GM12874 (cell line): ENCODE measurements at regions not wholly inside any gene's neighbourhood (a gene's known extent, or its start where the extent isn't known, plus 50 kb on each side); places are given as distances from the start of the nearest gene placed in this dataset.

Experiments used
- CTCF ChIP-seq: IDR thresholded peaks from 2 replicates; pipeline ENCODE4 v1.5.1; 2011; ENCODE audit warnings: low read depth, mild to moderate bottlenecking, control low read depth, low read length, moderate library complexity; ENCODE audit not compliant: insufficient read depth

GRCh38 chr4:127486248-127486647 is 146.5 kb upstream of the INTU start:
- TF ChIP-seq CTCF: no peak

GRCh38 chr4:127491571-127491970 is 141.2 kb upstream of the INTU start:
- TF ChIP-seq CTCF: no peak

- TF ChIP-seq CTCF: no peak
These were observed 134.4 kb upstream of the INTU start for GRCh38 chr4:127498366-127498765.

- TF ChIP-seq CTCF: no peak
These were observed 132.5 kb upstream of the INTU start for GRCh38 chr4:127500242-127500641.

DNA sequence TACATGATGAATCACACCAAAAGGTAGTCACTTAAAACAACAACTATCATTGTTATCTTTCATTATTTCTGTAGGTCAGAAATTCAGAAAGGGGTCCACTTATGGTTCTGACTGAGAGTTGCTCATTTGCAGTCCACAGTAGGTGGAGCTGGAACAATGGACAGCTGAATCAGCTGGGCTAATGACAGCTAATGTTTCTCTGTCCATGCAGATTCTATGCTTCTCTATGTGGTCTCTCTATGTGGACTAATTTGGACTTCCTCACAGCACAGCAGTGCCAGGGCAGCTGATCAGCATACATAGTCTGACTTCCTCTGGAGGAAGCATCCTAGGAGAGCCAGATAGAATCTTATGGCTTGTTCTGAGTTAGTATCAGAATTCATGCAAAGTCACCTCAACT is 131.7 kb upstream of the INTU start:
- no peak for TF ChIP-seq CTCF

DNA sequence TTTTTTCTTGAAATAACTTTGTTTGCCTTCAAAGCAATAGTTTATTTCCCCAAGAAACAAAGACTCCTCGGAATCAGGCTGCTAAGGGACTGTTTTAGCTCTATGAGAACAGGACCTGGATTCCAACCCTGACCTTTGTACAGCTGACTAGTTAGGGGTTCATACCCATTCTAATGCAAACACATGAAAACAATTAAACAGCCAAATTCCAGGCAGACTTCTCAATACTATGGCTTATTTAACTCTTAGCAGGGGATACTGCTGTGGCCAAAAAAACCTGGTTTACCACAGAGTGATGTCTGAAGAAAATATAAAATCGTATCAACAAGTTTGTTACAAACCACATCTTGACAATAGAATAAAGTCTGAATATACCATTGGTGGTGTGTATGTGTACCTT is 129.6 kb upstream of the INTU start:
- TF ChIP-seq CTCF: no peak

- TF ChIP-seq CTCF: no peak
These were observed 127.6 kb upstream of the INTU start for GRCh38 chr4:127505203-127505602.

DNA sequence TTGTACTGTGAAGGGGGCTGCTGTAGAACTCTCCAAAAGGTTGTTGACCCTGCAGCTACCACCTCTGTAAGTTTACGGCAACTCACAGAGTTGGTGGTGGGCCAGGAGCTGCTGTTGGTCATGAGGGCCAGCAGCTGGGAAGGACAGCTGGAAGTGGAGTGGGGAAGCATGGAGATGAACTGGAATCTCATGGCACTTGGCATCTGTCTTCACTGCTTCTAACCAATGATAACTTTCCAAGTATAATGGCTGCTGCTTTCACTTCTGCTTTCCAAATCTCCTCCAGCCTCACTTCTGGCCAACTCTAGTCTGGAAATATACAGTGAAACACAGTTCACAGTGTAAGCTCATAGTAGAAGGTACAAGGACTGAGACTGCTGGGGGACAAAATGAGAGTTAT is 126.5 kb upstream of the INTU start:
- TF ChIP-seq CTCF: no peak
